Omental fat pad (tissue), 3 donors: ENCODE measurements at regions not wholly inside any gene's neighbourhood (a gene's known extent, or its start where the extent isn't known, plus 50 kb on each side); places are given as distances from the start of the nearest gene placed in this dataset.

Experiments used
- ATAC-seq: fragments of 150-250 bp; one replicate; pipeline ENCODE4 v1.9.1; 2016; ENCODE audit warnings: mild to moderate bottlenecking, moderate library complexity; ENCODE audit not compliant: low FRiP score
- DNase-seq: peaks from one replicate; pipeline ENCODE4 v3.0.0-alpha.2; 2019; ENCODE audit warnings: low spot score
- TF ChIP-seq, protein P1 (sequence below), 3 donors: fragments of 450-650 bp; IDR thresholded peaks; one replicate each; pipeline ENCODE4 v1.5.1; 2016 to 2017; ENCODE audit warnings: antibody characterized with exemption in 3 of 3, mild to moderate bottlenecking in 3 of 3, moderate library complexity in 2 of 3

DNA sequence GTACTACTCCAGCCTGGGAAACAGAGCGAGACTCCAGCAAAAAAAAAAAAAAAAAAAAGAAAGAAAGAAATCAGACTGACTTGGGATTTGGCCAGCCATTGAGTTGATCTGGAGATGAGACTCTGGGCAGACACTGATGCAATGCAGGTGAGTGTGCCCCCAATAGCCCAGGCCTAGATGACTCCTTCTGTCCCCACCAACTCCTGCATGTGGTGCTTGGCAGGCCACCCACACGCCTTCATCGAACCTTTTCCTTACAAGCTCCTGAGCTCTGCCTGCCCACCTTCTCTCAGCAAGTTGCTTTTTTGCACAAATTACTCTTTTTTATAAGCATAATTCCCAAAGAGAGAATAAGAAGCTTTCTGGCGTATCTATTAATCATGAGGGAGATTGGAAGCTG is 97.9 kb upstream of the MBNL2 start:
- TF ChIP-seq, protein P1, sequence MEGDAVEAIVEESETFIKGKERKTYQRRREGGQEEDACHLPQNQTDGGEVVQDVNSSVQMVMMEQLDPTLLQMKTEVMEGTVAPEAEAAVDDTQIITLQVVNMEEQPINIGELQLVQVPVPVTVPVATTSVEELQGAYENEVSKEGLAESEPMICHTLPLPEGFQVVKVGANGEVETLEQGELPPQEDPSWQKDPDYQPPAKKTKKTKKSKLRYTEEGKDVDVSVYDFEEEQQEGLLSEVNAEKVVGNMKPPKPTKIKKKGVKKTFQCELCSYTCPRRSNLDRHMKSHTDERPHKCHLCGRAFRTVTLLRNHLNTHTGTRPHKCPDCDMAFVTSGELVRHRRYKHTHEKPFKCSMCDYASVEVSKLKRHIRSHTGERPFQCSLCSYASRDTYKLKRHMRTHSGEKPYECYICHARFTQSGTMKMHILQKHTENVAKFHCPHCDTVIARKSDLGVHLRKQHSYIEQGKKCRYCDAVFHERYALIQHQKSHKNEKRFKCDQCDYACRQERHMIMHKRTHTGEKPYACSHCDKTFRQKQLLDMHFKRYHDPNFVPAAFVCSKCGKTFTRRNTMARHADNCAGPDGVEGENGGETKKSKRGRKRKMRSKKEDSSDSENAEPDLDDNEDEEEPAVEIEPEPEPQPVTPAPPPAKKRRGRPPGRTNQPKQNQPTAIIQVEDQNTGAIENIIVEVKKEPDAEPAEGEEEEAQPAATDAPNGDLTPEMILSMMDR (IDR thresholded peaks at IDR 0.05): no peak
- ATAC-seq (no peak), DNase-seq (no peak)

DNA sequence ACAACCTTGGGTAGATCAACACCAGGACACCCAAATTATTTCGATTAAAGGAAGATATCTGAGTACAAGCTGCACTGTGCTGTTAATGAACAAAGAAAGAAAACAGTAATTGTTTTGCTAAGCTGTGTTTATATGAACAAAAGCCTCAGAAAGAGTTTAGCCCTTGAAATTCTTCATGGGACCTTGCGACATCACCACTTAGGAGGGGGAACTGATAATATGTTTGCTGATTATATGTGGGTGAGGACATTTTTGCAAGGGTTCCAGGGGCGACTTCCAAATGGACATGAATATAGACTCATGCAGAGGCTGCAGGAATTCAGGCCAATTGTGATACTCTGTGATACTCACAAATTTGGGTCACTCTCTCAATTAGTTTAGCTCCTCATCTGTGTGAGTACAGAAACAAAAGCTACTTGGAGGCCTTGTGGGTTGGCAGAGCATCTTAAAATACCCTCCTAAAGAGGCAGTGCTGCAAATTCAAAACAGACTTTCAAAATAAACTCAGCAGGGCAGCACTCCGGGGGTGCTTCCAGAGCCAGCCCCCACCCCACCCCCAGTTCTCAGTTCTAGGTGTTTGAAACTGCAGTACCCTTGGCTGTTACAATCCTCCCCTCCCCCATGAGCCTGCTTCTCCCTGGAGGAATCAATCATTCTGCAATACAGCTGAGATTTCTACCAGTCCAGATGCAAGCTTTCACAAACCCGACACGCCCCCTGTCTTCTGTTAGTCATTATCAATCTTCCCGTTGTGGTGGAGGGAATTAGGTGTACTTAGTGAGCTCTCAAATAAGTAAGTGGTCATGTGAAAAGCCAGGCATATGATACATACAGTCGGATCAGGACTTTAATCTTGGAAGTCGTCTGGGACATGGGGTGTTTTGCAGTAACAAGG is 97.0 kb upstream of the MBNL2 start:
- DNase-seq (no peak), ATAC-seq (peak; percentile 60)
- TF ChIP-seq, protein P1 (IDR thresholded peaks at IDR 0.05): no peak

DNA sequence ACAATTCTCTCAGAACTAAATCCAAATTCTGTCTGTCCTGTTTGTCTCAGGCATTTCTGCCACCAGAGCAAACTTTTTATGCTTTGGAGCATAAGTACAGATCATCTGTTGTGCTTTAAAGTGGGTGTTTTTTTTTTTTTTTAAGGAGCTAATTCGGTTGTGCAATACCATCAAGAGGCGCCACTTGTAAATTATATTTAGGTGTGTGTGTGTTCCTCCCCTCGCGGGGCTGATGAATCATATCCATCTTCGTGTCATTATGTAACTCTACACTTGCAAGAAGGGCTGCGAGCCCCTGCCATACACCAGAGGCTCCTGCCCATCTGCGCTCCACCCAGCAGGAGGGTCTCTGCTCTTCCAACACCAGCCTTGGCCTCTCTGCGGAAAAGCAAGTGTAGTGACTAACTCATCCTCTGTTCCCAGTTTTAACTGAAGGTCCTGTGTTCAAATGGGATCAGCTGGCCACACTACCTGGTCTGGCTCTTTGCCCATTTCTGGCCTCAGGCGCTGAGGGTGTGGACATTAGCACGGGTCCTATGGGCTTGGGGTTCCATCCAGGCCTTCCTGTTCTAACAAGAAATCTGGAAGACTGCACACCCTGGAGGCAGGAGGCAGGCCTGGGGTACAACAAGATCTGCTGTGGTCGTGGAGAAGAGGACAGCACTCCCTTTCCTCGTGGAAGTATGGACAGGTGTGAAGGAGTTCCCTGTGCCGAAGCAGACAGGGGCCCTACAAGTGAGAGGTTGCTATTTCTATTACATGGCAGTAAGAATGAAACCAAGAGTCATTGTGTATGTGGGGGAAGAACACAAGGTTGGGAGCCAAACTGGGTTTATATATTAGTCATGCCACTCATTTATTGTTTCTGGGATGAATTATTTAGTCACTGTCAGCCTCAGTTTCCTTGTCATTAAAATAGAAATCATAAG is 96.1 kb upstream of the MBNL2 start:
- ATAC-seq: peak; percentile 30
- no peak for DNase-seq
- TF ChIP-seq, protein P1 (IDR thresholded peaks at IDR 0.05): no peak

DNA sequence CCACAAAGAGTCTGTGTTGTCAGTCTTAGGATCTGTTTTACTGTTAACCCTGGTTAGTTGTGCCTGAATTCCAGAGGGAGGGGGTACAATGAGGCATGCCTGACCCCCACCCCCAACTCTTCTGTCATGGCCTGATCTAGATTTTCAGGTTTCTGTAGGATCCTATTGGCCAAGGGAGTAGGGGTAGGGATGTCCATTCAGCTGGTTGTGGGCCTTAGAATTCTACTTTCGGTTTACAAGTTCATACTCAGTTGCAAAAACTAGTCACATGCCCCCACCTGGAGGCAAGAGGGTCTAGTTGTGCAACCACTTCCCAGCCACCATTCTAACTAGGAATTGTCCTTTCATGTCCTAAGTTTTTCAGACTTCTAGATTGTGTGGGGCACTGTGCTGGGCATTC is 94.3 kb upstream of the MBNL2 start:
- TF ChIP-seq, protein P1 (IDR thresholded peaks at IDR 0.05): no peak
- ATAC-seq (no peak), DNase-seq (no peak)

DNA sequence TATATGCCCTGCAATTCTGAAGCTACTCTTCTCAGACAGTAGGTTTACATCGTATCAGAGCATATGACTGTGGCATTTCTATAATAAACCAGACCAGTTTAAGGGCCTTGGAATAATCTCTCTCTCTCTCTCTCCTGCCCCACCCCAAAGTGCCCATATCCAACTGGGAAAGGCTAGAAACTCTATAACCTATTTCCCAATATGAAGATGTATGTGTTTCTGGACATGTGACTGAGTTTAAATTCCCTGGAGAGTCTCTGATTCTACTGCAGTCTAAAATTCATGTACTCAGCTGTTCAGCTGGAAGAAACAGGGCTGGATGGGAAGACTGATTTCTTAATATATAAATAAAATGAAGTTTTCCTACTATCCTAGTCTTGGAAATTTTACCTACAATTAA is 91.9 kb upstream of the MBNL2 start:
- DNase-seq (no peak), ATAC-seq (no peak)
- TF ChIP-seq, protein P1 (IDR thresholded peaks at IDR 0.05): no peak

DNA sequence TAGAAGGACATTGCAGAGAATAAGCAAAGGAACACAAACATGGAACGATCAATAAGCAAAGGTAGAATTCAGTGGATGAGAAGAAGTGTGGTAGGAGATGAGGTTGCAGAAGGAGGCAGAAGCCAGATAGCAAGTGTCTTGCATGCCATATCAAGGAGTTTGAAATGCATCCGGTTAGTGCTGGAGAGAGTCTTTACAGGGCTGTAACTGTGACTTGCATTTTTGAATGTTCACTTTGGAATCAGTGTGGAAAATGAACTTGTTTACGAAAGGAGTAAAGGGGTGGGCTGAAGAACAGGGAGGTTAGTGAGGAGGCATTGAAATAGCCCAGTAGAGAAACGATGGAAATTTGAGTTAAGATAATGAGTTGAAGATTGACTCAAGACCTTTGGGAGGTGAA is 90.7 kb upstream of the MBNL2 start:
- TF ChIP-seq, protein P1 (IDR thresholded peaks at IDR 0.05): no peak
- no peak for DNase-seq
- ATAC-seq: no peak
